ENCODE measurements at regions not wholly inside any gene's neighbourhood (a gene's known extent, or its start where the extent isn't known, plus 50 kb on each side); places are given as distances from the start of the nearest gene placed in this dataset.
"Not testable (repeated sequence)": the region's sequence is repeated elsewhere in the genome, so short reads cannot be mapped to it uniquely, and the experiment has no call there.

DNA sequence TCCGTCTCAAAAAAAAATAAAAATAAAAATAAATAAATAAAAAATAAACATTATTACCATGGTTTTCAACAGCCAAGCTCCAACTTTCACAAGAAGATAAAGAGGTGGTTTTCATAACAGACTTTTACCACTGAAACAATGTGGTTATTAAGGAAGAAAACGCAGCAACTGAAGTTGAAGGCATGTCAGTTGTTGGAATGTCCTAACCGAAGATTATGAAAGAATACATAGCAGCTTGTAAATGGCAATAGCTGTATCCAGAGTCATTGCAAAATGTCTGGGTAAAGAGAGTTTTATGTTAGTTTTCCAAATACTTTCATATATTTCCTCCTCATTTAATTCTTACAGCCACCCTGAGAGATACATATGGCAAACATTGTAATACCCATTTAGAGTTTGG is 161.6 kb upstream of the MARCKS start:
- DNase-seq (ENCODE audit: low read depth in 2 of 2): no peak

DNA sequence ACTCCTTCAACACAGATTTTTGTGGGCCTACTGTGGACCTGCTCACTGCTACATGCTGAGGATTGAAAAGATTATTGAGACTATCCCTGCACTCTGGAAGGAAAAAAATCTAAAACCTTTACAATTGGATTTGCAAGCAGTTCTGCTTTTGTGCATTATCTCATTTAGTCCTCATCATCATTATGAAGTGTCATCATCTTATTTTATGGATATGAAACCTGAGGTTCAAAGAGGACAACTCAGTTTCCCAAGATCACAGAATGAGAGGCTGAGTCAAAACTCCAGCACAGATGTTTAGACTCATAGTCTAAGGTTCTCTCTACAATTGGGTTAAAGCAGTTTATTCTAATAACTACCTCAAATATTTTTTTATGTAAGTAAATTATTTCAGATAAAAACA is 160.2 kb upstream of the MARCKS start:
- no peak for DNase-seq (ENCODE audit: low read depth in 2 of 2)

DNA sequence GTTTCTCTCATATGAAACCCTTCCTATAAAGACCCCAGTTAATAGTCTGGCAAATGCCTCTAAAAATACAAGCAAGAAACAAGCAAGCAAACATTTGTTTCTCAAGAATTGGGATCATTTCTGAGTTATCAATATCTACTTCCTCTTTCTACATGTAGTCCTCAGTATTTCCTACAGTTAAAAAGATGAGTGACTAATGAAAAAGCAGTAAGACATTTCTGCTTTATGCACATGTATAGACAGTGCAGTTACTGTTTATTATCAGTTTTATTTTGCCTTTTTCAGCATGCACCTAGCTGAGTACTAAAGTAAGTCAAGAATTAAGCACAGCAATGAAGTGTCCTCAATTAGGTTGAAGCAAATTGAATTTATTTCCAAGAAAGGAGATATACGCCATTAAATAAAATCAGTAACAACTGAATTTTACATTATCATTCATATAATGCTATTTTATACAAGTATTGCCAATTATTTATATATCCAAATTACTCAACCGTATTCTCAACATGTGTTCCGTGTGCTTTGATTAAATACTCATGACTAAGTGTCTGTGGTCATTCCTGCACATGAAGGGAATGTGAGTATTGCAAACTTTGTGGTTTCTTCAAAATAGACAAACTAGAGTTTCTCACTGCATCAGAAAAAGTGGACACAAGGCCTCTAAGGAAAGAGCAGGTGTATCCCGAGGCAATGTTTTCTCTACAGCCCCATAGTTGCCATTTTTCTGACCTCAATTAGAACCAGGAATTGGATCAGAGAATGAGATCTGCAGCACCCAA is 159.3 kb upstream of the MARCKS start:
- DNase-seq (ENCODE audit: low read depth in 2 of 2): no peak

DNA sequence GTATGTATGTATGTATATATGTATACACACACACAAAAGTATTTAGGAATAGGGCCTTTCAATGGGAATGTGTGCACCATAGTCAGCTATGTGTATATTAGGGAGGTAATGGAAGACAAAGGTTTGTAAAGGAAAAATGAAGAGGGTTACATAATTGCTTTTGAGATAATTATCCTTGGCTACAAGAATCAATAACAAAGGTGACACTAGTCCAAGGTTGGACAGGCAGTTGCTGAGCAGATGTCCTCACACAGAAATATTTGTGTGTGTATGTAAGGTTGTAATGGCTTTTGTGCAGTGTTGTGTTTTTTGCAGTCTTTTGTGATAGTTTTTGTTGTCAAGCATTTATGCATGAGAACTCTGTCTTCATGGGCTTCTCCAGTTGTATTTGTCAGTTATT is 157.9 kb upstream of the MARCKS start:
- DNase-seq (ENCODE audit: low read depth in 2 of 2): no peak

DNA sequence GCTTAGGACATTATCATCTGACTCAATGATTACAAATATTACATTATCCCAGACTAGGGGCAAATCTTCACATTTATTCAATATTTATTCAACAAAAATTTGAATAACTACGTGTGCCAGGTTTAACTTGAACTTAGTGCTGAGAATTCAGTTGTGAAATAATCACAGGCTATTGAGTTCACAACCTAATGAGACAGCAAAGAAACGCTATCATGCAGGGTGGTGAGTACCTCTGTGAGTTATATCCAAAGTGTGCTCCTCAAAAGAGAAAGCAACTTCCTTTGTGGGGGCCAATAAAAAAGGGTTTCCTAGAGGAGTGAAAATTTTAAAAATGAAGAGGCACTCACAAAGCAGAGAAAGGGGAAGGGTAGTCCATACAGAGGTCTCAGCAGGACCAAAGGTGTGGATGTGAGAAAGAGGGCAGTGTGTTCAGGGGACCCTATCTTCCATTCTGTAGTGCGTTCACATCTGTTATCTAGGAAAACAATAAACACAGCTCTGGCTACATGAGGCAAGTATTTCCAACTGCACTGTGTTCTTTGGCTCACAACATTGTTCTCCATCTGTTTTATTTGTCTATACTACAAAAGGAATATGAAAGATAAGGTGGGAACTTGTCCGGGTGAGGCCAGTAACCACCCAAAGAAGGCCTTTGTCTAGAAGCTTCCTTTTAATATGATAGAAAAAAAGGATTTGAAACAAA is 155.4 kb upstream of the MARCKS start:
- DNase-seq (ENCODE audit: low read depth in 2 of 2): no peak

DNA sequence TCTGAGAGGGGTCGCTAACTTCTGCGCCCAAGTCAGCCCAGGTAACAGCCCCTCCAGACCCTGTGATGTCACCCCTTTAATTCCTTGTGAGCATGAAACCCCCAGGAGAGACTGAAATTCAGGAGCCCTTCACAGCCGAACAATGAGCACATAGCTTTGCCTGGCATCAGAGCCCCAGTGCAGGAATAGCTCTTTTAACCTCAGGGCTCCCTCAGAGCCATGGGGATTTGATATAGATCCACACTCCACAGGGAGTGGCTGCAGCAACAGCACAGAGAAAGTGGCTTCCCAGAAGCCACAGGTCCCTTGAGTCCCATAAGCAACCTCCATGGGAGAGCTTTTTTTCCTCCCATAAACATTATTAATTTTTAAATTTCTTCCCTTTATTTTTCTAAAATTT is 150.0 kb upstream of the MARCKS start:
- no peak for DNase-seq (ENCODE audit: low read depth in 2 of 2)

DNA sequence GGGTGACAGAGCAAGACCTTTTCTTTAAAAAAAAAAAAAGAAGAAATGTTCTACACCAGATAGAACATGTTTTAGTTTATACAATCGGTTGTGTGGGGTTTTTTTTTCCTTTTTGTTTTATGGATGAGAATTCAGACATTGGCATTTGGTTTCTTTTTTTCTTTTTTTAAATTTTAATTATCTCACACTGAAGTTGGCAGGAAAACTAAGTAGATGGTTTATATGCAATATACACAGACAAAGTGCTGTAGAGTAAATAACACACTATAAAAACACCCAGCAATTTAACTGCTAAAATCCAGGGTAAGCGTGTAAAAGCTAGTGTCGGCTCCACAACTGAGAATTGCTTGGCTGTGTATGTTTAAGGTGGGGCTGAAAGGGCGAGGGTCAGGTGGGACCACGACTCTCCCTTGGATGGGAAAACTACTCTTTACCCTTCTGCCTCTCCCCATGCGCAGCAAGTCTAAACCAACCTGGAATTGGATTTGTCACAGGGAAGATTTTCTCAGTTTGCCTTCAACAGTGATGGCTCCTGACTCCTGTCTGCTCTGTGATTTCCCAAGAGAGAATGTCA is 147.1 kb upstream of the MARCKS start:
- DNase-seq (ENCODE audit: low read depth in 2 of 2): no peak

DNA sequence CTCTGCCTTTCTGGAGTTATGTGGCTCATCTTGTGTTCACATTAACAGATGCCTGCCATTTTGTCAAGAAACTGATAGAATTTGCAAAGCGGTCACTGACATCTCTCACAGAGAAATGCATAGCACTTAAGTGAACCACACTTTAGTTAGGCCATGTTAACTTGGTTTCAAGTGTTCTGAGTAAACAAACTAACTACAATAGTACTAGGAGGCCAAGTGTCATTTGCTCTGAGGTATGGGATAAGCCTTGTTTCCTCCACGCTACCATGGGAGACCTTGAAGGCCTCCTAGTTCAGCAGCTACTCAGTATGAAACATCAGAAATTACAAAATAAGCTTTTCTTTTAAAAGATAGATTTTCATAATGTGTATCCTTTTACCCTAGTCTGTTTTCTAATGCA is 143.5 kb upstream of the MARCKS start:
- no peak for DNase-seq (ENCODE audit: low read depth in 2 of 2)

DNA sequence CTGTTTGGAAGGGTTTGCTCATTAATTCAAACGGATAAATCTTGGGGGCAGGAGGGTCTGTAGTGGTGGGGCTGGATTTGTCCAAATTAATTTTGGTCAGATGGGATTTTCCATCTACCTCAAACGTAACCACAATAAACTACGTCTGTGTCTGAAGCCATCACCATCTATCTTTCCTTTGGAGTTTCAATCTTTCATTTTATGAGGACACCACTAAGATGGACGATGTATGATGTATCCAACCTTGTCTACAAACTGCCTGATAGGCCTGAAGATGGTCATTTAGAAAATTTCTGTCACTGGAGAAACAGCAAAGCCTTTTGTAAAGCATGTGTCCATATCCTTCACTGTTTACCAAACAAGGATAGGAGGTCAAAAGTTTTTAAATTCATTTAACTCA is 138.6 kb upstream of the MARCKS start:
- DNase-seq (ENCODE audit: low read depth in 2 of 2): no peak

DNA sequence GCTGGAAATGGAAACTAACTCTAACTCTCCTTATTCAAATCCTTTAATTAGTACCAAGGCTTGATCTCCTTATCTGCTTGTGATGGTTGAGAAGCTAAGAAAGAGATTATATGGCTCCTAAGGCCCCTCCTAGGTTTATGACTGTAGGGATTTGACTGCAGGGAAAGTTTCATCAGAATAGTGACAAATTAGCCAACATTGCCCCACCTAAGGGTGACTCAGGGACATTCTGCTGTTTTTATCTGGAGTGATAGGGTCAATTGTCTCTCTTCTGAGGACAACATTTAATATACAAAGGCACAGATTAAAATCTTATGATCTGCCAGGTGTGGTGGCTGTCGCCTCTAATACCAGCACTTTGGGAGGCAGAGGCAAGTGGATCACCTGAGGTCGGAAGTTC is 138.1 kb upstream of the MARCKS start:
- no peak for DNase-seq (ENCODE audit: low read depth in 2 of 2)

DNA sequence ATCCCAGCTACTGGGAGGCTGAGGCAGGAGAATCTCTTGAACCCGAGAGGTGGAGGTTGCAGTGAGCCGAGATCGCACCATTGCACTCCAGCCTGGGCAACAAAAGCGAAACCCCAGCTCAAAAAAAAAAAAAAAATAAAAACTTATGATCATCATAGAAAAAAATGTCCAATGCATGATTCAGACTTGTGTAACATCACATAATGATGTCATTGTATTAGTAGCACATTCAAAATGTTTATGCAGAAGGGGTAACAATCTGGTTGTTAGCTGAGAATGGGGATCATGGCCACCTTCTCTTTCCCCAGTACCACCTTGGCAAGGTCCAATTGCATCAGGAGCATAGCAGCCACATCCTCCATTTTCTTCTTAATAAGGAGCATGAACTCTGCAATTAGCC is 137.6 kb upstream of the MARCKS start:
- no peak for DNase-seq (ENCODE audit: low read depth in 2 of 2)

DNA sequence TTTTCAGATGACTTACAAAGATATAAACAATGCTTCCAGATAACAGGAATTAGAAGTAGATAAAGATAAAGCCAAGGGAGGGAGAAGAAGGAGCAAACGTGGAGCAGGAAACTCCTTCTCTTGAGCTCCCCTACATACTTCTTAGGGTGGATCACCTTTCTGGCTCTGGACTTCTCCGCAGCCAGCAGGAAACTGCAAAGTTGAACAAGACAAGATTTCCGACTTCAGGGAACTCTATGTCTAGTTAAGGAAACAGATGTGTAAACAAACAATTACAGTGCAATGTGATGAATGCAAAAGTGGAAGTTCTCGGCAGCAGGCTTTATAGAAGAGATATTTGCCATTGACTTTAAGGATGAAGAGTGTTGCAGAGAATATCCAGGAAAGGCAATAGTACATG is 134.0 kb upstream of the MARCKS start:
- no peak for DNase-seq (ENCODE audit: low read depth in 2 of 2)

DNA sequence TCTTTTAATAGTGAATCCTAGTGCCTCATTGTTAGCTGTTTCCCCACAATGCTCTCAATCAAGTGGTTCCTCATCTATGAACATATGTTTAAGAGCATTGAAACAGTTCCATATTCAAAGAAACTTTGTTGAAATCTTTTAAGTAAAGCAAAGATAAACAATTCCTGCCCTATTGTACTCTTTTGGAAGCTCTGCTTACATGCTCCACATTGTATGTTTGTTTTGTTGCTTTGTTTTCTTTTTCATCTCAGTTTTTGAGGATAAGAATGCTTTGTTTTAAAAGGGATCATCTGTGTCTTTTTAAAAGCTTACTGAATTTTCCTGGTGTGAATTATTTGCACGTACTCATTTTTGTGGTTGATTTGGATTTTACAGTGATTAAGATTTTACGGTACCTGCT is 132.2 kb upstream of the MARCKS start:
- DNase-seq (ENCODE audit: low read depth in 2 of 2): not testable (repeated sequence)

DNA sequence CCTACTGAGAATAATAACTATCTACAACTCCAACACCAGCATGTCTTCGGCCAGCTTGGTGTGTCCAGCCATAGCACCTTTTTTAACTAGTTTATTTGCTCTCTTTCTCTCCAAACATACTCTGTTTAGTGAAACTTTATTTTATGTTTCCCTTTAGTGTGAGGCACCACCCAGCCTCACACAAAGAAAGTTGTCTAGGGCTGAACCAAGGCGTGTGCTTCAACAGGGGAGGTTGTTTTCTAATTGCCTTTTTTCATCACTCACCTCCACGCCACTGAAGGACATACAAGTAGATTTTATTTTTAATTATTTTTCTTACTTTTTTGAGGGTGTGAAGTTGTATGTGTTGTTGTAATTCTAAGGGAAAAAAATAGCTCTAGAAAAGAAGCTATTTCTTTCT is 125.6 kb upstream of the MARCKS start:
- no peak for DNase-seq (ENCODE audit: low read depth in 2 of 2)

DNA sequence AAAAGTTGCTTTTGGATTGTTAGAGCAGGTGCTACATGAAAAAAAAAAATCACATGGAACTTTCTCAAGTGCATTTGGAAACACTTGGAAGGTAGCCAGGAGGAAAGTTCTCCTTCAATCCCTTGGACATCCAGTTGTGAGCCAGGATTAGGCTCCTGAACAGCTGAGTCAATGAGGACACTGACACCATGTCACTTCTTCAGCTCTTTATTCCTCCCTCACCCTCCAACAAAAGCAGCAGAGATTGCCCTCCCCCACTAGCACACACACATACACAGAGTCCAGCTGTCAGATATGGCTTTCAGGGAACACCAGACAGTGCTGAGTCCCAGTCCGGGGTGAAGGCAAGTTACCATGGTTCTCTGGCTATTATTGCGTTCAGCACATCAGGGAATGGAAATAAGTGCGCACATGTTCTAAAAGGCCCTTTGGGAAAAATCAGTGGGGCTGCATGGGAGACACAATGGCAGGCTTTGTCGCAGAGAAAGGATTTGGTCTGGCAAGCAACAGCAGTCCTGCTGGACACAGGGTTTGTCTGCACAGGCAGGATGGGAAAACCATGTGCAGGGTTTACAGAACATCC is 124.7 kb upstream of the MARCKS start:
- no peak for DNase-seq (ENCODE audit: low read depth in 2 of 2)

DNA sequence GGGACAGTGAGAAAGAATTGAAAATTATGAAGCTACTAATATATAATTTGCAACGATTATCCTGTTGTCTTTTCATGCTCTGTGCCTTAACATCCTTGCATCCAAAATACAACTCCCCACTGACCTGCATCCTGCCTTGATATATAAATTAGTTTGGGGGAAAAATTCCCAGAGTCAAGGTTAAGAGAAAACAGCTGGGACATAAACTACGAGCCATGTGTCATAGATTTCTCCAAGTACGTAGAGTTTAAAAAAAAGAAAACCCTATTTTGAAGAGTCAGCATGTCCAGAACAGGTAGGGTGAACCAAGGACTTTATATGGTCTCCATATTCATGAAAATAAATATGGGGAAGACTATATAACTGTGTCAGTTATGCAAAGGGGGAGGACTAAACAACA is 123.8 kb upstream of the MARCKS start:
- no peak for DNase-seq (ENCODE audit: low read depth in 2 of 2)

DNA sequence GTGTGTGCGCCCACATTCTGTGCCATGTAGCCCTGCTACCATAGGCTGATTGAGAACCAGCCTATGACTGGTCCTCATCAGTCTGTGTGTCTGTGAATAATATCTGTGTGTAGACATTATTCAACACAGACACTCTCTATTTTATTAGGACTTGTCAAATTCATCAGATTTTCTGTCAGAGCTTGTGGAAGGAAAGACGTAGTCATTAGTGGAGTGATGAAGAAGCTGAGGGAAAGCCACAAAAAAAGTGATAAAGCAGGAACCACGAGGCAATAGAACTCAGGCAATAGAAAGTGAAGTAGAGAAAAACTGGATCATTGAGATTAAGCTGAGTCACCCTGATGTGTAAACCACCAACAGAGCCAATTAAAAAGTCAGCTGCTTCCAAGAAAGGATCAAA is 122.2 kb upstream of the MARCKS start:
- no peak for DNase-seq (ENCODE audit: low read depth in 2 of 2)

DNA sequence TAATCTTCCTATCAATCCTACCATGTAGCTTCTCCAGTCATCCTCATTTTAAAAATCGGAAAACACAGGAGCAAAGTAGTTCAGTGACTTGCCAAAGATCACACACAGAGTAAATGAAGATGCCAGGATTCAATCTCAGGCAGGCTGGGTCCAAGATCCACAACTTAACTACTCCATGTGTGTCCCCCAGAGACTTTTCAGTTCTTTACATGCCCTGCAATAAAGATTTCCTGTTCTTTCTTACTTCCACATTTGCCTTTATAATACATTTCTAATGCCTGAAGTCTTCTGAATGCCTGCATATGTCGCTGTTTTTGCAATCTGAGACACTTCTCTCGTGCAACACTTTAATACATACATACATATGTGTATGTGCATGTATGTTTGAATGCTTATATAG is 121.7 kb upstream of the MARCKS start:
- DNase-seq (ENCODE audit: low read depth in 2 of 2): no peak

DNA sequence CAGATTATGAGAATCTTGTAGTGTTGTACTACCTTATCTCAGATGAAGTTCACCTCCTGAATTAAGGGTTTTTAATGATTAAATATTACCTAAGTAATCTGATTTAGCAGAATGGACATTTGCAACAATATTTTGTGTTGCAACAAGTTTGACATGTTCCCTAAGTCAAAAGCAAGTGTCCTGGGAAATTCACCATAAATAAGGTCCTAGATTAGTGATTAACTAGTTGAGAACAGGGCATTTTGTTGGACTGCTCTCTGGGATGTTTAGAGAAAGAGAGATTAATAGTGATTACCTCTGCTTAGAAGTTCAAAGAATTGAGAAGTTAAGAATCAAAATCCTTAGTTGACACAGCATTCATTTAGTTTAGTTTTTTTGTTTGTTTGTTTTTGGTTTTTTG is 120.2 kb upstream of the MARCKS start:
- no peak for DNase-seq (ENCODE audit: low read depth in 2 of 2)

DNA sequence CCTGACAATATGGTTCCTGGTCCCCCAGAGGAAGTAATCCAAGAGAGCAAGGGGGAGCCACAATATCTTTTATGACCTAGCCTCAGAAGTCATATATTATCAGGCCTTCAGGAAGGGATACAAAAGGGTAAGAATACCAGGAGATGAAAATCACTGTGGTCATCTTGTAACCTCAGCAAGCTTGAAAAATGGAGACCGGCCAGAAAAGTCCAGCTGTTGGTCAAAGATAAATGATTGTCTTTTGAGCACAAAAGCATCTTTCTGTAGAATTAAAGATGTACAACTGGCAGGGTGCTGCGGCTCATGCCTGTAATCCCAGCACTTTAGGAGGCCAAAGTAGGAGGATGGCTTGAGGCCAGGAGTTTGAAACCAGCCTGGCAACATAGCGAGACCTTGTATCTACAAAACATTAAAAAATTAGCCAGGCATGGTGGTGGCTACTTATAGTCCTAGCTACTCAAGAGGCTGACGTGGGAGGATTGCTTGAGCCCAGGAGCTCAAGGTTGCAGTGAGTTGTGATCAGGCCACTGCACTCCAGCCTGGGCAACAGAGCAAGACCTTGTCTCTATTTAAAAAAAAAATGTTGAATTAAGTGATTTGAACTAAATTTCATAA is 118.0 kb upstream of the MARCKS start:
- DNase-seq (ENCODE audit: low read depth in 2 of 2): no peak

DNA sequence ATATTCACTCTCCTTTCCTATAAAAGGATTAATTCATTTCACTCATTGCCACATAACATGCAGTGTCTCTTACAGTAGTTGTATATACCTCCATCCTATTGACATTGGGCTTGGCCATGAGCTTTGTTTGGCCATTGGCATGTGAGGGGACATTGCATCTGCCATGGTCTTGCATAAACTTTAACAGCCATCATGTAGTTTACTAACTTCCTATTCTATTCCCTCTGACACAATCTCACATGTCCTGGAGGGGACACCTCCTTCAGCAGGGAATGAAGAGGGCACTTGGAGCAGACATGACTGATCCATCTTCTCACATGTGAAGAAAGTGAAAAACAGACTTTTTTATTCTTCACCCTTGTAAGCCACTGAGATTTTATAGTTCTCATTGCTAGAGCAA is 115.5 kb upstream of the MARCKS start:
- no peak for DNase-seq (ENCODE audit: low read depth in 2 of 2)

DNA sequence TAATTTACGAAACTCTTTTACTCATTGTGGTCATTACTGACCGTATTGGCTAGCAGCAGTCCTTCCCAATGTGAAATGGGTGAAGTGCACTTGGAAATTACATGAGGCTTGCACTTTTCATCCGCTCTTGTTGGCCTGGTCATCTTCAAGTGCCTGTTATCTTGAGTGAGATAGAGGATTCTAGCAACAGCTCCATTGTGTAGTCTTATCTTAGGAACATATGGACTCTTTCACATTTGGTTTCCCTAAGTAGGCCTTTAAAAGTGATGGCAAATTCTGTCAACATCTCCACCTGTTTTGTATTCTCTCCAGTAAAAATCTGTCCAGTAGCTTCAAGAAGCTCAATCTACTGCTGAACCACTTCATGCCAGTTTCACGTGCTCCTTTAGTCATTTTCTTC is 114.8 kb upstream of the MARCKS start:
- DNase-seq (ENCODE audit: low read depth in 2 of 2): no peak

DNA sequence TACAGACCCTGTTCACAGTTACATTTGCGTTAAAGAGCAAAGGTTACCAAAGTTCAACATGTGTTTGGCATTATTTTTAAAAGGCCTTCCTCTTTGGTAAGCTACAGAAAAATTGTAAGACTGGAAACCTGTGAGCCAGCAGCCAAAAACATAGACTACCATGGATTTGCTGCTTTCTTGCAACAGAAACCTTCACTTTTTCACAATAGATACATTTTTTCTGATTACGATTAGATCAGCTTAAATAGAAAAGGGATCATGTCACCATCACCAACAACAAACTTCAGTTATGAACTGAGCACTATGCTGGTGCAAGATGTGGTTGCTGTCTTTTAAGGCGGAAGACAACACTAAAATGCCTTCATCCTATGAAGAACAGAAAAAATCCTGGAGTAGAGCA is 112.3 kb upstream of the MARCKS start:
- no peak for DNase-seq (ENCODE audit: low read depth in 2 of 2)
